Osteoblast (primary cell): ENCODE measurements at regions not wholly inside any gene's neighbourhood (a gene's known extent, or its start where the extent isn't known, plus 50 kb on each side); places are given as distances from the start of the nearest gene placed in this dataset.
"Not testable (repeated sequence)": the region's sequence is repeated elsewhere in the genome, so short reads cannot be mapped to it uniquely, and the experiment has no call there.

Experiments used
- DNase-seq: peaks from one replicate; pipeline ENCODE4 v3.0.0; 2011; ENCODE audit warnings: low spot score, mixed read lengths; ENCODE audit not compliant: insufficient read length; ENCODE audit errors: missing footprints
- H2AFZ ChIP-seq: 2 replicates; pipeline ENCODE4 v1.6.0; 2011; ENCODE audit warnings: mild to moderate bottlenecking, low read length
- H3K27ac ChIP-seq: 2 replicates; pipeline ENCODE4 v1.5.1; 2011; ENCODE audit warnings: mild to moderate bottlenecking, low read depth, low read length, moderate library complexity
- H3K27me3 ChIP-seq: 2 replicates; pipeline ENCODE4 v1.6.0; 2012; ENCODE audit warnings: mild to moderate bottlenecking, control low read depth, inconsistent platforms, low read length, moderate library complexity; ENCODE audit not compliant: insufficient read depth
- H3K36me3 ChIP-seq: 2 replicates; pipeline ENCODE4 v1.5.1; 2011; ENCODE audit warnings: mild to moderate bottlenecking, low read length, control low read depth, moderate library complexity; ENCODE audit not compliant: insufficient read depth
- H3K4me1 ChIP-seq: 2 replicates; pipeline ENCODE4 v1.5.1; 2011; ENCODE audit warnings: mild to moderate bottlenecking, low read length, control low read depth, moderate library complexity; ENCODE audit not compliant: insufficient read depth
- H3K4me2 ChIP-seq: 2 replicates; pipeline ENCODE4 v1.6.0; 2011; ENCODE audit warnings: mild to moderate bottlenecking, low read length; ENCODE audit not compliant: insufficient read depth
- H3K4me3 ChIP-seq: fragments of 200-600 bp; sonication (generic); 3 replicates; pipeline ENCODE4 v1.5.1; 2012; ENCODE audit warnings: mild to moderate bottlenecking, low read length, inconsistent platforms; ENCODE audit not compliant: insufficient read depth
- H3K79me2 ChIP-seq: 2 replicates; pipeline ENCODE4 v1.6.0; 2012; ENCODE audit warnings: mild to moderate bottlenecking, low read length, control low read depth, inconsistent platforms; ENCODE audit not compliant: insufficient read depth
- H3K9me3 ChIP-seq: 2 replicates; pipeline ENCODE4 v1.5.1; 2011; ENCODE audit warnings: low read depth, low read length, control low read depth
- H4K20me1 ChIP-seq: 2 replicates; pipeline ENCODE4 v1.6.0; 2012; ENCODE audit warnings: mild to moderate bottlenecking, low read length, control low read depth; ENCODE audit not compliant: insufficient read depth
- TF ChIP-seq, protein P1 (sequence below): IDR thresholded peaks from 2 replicates; pipeline ENCODE4 v1.5.1; 2011; ENCODE audit warnings: mild to moderate bottlenecking, low read depth, low read length, moderate library complexity; ENCODE audit errors: extremely low read depth

DNA sequence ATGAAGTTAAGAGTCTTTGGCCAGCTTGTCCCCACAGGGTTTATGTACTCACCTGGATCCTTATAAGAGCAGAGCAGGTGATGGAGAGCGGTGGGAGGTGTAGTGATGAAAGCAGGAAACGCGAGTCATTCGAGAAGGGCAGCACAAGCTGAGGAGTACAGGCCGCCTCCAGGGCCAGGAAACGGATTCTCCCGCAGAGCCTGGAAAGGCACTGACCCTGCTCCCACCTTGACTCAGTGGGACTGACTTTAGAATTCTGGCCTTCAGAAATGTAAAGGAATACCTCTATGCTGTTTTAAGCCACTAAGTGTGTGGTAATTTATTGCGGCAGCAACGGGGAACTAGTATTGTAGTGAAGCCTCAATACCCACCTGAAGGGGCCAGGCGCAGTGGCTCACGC is 137.7 kb upstream of the KCTD7 start:
- H3K9me3 ChIP-seq, H2AFZ ChIP-seq, H3K79me2 ChIP-seq, H3K27me3 ChIP-seq, DNase-seq, H3K4me2 ChIP-seq, H3K4me1 ChIP-seq, H3K4me3 ChIP-seq, H4K20me1 ChIP-seq, H3K27ac ChIP-seq, H3K36me3 ChIP-seq: not testable (repeated sequence)

DNA sequence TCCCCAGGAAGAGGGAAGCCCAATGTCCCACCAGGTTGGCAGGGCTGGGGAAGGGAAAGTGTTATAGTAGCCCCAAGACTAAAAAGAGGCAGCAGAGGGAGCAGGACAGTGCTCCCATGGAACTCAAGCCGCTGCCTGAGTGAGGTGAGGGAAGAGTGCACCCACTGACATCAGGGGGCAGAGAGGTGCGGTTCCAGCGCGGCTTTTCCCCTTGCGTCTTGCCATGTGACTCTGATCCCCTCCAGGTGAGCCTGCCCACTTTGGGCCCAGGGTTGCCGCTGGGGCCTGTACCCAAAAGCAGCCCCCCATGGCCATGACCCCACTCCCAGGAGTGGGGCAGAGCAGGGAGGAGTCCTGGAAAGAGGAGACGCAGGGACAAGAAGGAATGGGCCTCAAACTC is 136.3 kb upstream of the KCTD7 start:
- not testable (repeated sequence) for H3K4me1 ChIP-seq, H3K9me3 ChIP-seq, H3K79me2 ChIP-seq, H3K36me3 ChIP-seq, H2AFZ ChIP-seq, H3K27me3 ChIP-seq, H4K20me1 ChIP-seq
- H3K4me3 ChIP-seq, result peak overlapping the region; percentile 96
- peak overlapping the region; percentile 98 for H3K27ac ChIP-seq
- H3K4me2 ChIP-seq, result peak overlapping the region; percentile 81
- DNase-seq, result peak; percentile 59

DNA sequence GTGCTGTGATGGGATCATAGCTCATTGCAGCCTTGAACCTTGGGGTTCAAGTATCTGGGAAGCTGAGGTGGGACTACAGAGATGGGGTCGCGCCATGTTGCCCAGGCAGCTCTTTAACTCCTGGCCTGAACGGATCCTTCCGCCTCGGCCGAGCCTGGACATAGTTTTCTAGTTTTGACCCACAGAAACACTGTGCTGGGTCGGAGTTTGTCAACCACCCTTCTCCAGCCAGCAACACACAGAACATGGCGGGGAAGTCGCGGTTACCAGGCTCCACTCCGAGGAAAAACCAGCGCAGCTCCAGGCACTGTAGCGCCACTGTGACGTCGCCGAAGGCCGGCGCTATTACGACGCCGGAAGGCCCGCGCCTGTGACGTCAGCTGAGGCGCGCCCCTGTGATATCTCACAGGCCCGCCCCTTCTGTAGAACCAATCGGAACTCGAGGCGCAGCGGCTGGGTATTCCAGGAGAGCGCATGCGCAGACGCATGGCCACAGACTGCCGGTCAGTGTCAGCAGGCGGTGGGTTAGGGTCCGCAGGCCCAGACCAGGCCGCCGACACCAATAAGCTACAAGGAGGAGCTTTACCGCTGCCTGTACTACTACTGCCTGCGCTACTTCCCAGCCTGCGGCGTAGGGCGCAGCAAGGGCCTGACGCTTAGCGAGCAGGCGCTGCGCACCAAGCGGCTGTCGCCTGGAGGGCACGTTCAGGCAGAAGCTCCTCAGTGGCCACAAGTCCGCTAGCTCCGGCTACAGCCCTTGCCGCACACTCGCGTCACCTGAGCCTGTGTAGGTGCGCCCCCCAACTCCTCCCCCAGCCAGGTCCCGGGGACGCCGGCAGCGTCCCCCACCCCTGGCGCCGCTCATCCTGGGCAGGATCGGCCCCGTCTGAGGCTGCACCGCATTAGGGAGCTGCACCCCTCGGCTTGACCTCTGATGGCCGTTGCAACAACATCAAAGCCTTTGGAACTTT is 135.2 kb upstream of the KCTD7 start:
- no peaks in the 10 kb centered on the region for H3K27me3 ChIP-seq
- H4K20me1 ChIP-seq, result no peaks in the 10 kb centered on the region
- peak overlapping the region; percentile 96 for H3K4me3 ChIP-seq
- H2AFZ ChIP-seq, result peak overlapping the region; percentile 100
- TF ChIP-seq, protein P1, sequence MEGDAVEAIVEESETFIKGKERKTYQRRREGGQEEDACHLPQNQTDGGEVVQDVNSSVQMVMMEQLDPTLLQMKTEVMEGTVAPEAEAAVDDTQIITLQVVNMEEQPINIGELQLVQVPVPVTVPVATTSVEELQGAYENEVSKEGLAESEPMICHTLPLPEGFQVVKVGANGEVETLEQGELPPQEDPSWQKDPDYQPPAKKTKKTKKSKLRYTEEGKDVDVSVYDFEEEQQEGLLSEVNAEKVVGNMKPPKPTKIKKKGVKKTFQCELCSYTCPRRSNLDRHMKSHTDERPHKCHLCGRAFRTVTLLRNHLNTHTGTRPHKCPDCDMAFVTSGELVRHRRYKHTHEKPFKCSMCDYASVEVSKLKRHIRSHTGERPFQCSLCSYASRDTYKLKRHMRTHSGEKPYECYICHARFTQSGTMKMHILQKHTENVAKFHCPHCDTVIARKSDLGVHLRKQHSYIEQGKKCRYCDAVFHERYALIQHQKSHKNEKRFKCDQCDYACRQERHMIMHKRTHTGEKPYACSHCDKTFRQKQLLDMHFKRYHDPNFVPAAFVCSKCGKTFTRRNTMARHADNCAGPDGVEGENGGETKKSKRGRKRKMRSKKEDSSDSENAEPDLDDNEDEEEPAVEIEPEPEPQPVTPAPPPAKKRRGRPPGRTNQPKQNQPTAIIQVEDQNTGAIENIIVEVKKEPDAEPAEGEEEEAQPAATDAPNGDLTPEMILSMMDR, result no peak
- H3K27ac ChIP-seq, result peak overlapping the region; percentile 98
- no peaks in the 10 kb centered on the region for H3K9me3 ChIP-seq
- peak overlapping the region; percentile 81 for H3K4me2 ChIP-seq
- peaks cover 3% of the 10 kb centered on the region for H3K4me1 ChIP-seq
- H3K79me2 ChIP-seq, result no peaks in the 10 kb centered on the region
- DNase-seq, result peak; percentile 99
- H3K36me3 ChIP-seq, result no peaks in the 10 kb centered on the region

DNA sequence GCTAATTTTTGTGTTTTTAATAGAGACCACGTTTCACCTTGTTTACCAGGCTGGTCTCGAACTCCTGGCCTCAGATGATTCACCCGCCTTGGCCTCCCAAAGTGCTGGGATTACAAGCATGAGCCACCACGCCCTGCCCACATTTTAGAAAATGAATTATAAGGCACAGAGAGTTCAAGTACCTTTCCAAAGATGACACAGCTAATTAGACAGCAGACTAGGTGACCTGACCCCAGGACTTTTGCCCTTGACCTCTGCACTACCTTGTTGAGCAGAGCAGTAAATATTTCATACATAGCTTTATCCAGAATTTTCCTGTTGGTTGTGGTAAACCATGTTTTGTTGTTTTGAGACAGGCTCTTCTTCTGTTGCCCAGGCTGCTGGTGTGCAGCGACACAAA is 131.3 kb upstream of the KCTD7 start:
- no peak overlapping the region for H3K27ac ChIP-seq
- no peak overlapping the region for H2AFZ ChIP-seq
- H3K4me3 ChIP-seq, result no peak overlapping the region
- no peak for DNase-seq
- TF ChIP-seq, protein P1, result no peak
- H3K79me2 ChIP-seq, result no peaks in the 10 kb centered on the region
- H3K27me3 ChIP-seq, result no peaks in the 10 kb centered on the region
- H3K9me3 ChIP-seq, result no peaks in the 10 kb centered on the region
- H3K36me3 ChIP-seq, result no peaks in the 10 kb centered on the region
- H3K4me2 ChIP-seq, result no peak overlapping the region
- H4K20me1 ChIP-seq, result no peaks in the 10 kb centered on the region
- peaks cover 3% of the 10 kb centered on the region for H3K4me1 ChIP-seq

DNA sequence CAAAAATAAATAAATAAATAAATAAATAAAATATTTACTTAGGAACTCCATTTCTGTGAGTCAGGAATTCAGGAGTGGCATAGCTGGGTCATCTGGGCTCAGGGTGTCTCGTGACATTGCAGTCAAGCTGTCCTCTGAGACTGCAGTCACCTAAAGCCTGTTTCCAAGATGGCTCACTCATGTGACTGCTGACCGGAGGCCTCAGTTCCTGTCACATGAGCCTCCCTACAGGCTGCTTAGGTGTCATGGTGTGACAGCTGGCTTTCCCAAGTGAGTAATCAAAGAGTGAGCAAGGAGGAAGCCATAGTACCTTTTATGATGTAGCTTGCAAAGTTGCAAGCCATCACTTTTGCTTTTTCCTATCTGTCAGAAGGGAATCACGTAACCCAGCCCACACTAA is 128.6 kb upstream of the KCTD7 start:
- H3K4me1 ChIP-seq, result no peaks in the 10 kb centered on the region
- H3K4me3 ChIP-seq, result no peak overlapping the region
- no peak overlapping the region for H3K27ac ChIP-seq
- no peaks in the 10 kb centered on the region for H3K27me3 ChIP-seq
- H3K4me2 ChIP-seq, result no peak overlapping the region
- no peaks in the 10 kb centered on the region for H3K36me3 ChIP-seq
- no peaks in the 10 kb centered on the region for H3K79me2 ChIP-seq
- no peaks in the 10 kb centered on the region for H3K9me3 ChIP-seq
- no peak for DNase-seq
- H4K20me1 ChIP-seq, result no peaks in the 10 kb centered on the region
- no peak overlapping the region for H2AFZ ChIP-seq
- TF ChIP-seq, protein P1, result no peak
